Neural cell (in vitro differentiated cells): ENCODE measurements at regions not wholly inside any gene's neighbourhood (a gene's known extent, or its start where the extent isn't known, plus 50 kb on each side); places are given as distances from the start of the nearest gene placed in this dataset.

Experiments used
- H2AFZ ChIP-seq: fragments of 200-600, 300-800 bp; sonication (generic), shearing (Covaris generic); 2 replicates; pipeline ENCODE4 v1.6.0; 2014; ENCODE audit warnings: low read depth, mild to moderate bottlenecking, antibody characterized with exemption, low read length, moderate library complexity
- H3F3A ChIP-seq: fragments of 200-600 bp; shearing (Covaris generic); 2 replicates; pipeline ENCODE4 v1.6.1; 2016; ENCODE audit warnings: mild to moderate bottlenecking, moderate library complexity, mixed read lengths, antibody characterized with exemption, low read length; ENCODE audit not compliant: insufficient read depth, poor library complexity, severe bottlenecking
- H3K27ac ChIP-seq: fragments of 200-600, 300-800 bp; sonication (generic), shearing (Covaris generic); 2 replicates; pipeline ENCODE4 v1.5.1; 2014; ENCODE audit warnings: mild to moderate bottlenecking, low read length, moderate library complexity
- H3K27me3 ChIP-seq: fragments of 300-800, 200-600 bp; sonication (generic), shearing (Covaris generic); 2 replicates; pipeline ENCODE4 v1.6.0; 2014; ENCODE audit warnings: mild to moderate bottlenecking, low read depth, low read length, moderate library complexity; ENCODE audit not compliant: insufficient read depth
- H3K36me3 ChIP-seq: fragments of 300-800, 200-600 bp; sonication (generic), shearing (Covaris generic); 2 replicates; pipeline ENCODE4 v1.5.1; 2014; ENCODE audit warnings: mild to moderate bottlenecking, antibody characterized with exemption, low read length, moderate library complexity; ENCODE audit not compliant: insufficient read depth
- H3K4me2 ChIP-seq: fragments of 300-800, 200-600 bp; sonication (generic), shearing (Covaris generic); 2 replicates; pipeline ENCODE4 v1.6.0; 2014; ENCODE audit warnings: mild to moderate bottlenecking, low read length
- H3K4me3 ChIP-seq: fragments of 300-800, 200-600 bp; sonication (generic), shearing (Covaris generic); 2 replicates; pipeline ENCODE4 v1.5.1; 2014; ENCODE audit warnings: mild to moderate bottlenecking, low read length, moderate library complexity
- H3K79me2 ChIP-seq: fragments of 200-600 bp; shearing (Covaris generic); replicated peaks from 2 replicates; pipeline ENCODE4 v1.6.0; 2014; ENCODE audit warnings: mild to moderate bottlenecking, low read length, moderate library complexity; ENCODE audit not compliant: insufficient read depth
- H3K9ac ChIP-seq: fragments of 300-800, 200-600 bp; sonication (generic), shearing (Covaris generic); 2 replicates; pipeline ENCODE4 v1.6.1; 2016; ENCODE audit warnings: mild to moderate bottlenecking, low read length, mixed read lengths
- H3K9me2 ChIP-seq: fragments of 200-600 bp; shearing (Covaris generic); 2 replicates; pipeline ENCODE4 v1.6.1; 2016; ENCODE audit warnings: mild to moderate bottlenecking, low read length, mixed read lengths; ENCODE audit not compliant: insufficient read depth
- H3K9me3 ChIP-seq: fragments of 200-600, 300-800 bp; sonication (generic), shearing (Covaris generic); 2 replicates; pipeline ENCODE4 v1.6.1; 2016; ENCODE audit warnings: mild to moderate bottlenecking, mixed run types, low read length, moderate library complexity, mixed read lengths
- H4K20me1 ChIP-seq: fragments of 200-600 bp; shearing (Covaris generic); 2 replicates; pipeline ENCODE4 v1.6.1; 2016; ENCODE audit warnings: mild to moderate bottlenecking, mixed run types; ENCODE audit not compliant: insufficient read depth
- CTCF ChIP-seq: fragments of 450-650 bp; IDR thresholded peaks from 2 replicates; pipeline ENCODE4 v1.5.1; 2014; ENCODE audit warnings: antibody characterized with exemption, mild to moderate bottlenecking, moderate library complexity; ENCODE audit not compliant: poor library complexity, severe bottlenecking
- EP300 ChIP-seq: fragments of 450-650 bp; conservative IDR thresholded peaks from 2 replicates; pipeline ENCODE4 v1.6.1; 2014; ENCODE audit warnings: antibody characterized with exemption, mild to moderate bottlenecking, moderate library complexity; ENCODE audit not compliant: poor library complexity, severe bottlenecking
- EZH2 ChIP-seq: fragments of 200-600, 300-800 bp; shearing (Covaris generic), sonication (generic); IDR thresholded peaks from 2 replicates; pipeline ENCODE4 v1.6.1; 2014; ENCODE audit warnings: antibody characterized with exemption, low read length, borderline replicate concordance, mild to moderate bottlenecking; ENCODE audit not compliant: insufficient read depth, poor library complexity, severe bottlenecking
- MXI1 ChIP-seq: fragments of 450-650 bp; conservative IDR thresholded peaks from 2 replicates; pipeline ENCODE4 v1.6.1; 2014; ENCODE audit warnings: antibody characterized with exemption, mild to moderate bottlenecking; ENCODE audit not compliant: poor library complexity, severe bottlenecking
- POLR2AphosphoS5 ChIP-seq: IDR thresholded peaks from 2 replicates; pipeline ENCODE4 v1.6.1; 2012
- RAD21 ChIP-seq: fragments of 450-650 bp; conservative IDR thresholded peaks from 2 replicates; pipeline ENCODE4 v1.6.1; 2014; ENCODE audit warnings: antibody characterized with exemption, mild to moderate bottlenecking, moderate library complexity
- REST ChIP-seq: IDR thresholded peaks from 2 replicates; pipeline ENCODE4 v1.6.1; 2012; ENCODE audit warnings: borderline replicate concordance
- SMC3 ChIP-seq: fragments of 450-650 bp; conservative IDR thresholded peaks from 2 replicates; pipeline ENCODE4 v1.6.1; 2014; ENCODE audit warnings: antibody characterized with exemption, mild to moderate bottlenecking, moderate library complexity; ENCODE audit not compliant: poor library complexity
- TAF1 ChIP-seq: IDR thresholded peaks from 2 replicates; pipeline ENCODE4 v1.6.1; 2012; ENCODE audit warnings: low read depth

GRCh38 chr5:155268770-155269425, 255.3 kb downstream of the KIF4B start:
- Histone ChIP-seq H3K36me3 (no peaks in the 10 kb centered on the region), H3K4me3 (no peak overlapping the region), H3K4me2 (no peak overlapping the region), H4K20me1 (no peaks in the 10 kb centered on the region), H3K79me2 (no peaks in the 10 kb centered on the region), H3K9me3 (no peaks in the 10 kb centered on the region), H3K27ac (no peak overlapping the region), H2AFZ (no peak overlapping the region), H3K9ac (no peak overlapping the region), H3K9me2 (no peaks in the 10 kb centered on the region), H3K27me3 (no peaks in the 10 kb centered on the region), H3F3A (no peaks in the 10 kb centered on the region)
- no peak for TF ChIP-seq POLR2AphosphoS5
- TF ChIP-seq CTCF = no peak
- TF ChIP-seq MXI1 = no peak
- no peak for TF ChIP-seq REST
- no peak for TF ChIP-seq RAD21
- no peak for TF ChIP-seq EP300
- no peak for TF ChIP-seq SMC3
- TF ChIP-seq EZH2 = no peak
- no peak for TF ChIP-seq TAF1

GRCh38 chr5:155270725-155271124, 257.2 kb downstream of the KIF4B start:
- Histone ChIP-seq H3K4me3 (no peak overlapping the region), H3K27me3 (no peaks in the 10 kb centered on the region), H2AFZ (no peak overlapping the region), H3F3A (no peaks in the 10 kb centered on the region), H3K9me3 (no peaks in the 10 kb centered on the region), H3K36me3 (no peaks in the 10 kb centered on the region), H4K20me1 (no peaks in the 10 kb centered on the region), H3K79me2 (no peaks in the 10 kb centered on the region), H3K9ac (no peak overlapping the region), H3K27ac (no peak overlapping the region), H3K4me2 (no peak overlapping the region), H3K9me2 (no peaks in the 10 kb centered on the region)
- TF ChIP-seq EZH2 (no peak), RAD21 (no peak)
